Activated CD8-positive, alpha-beta memory T cell treated with anti-CD3 and anti-CD28 coated beads for 48 hours (primary cell): ENCODE measurements at regions not wholly inside any gene's neighbourhood (a gene's known extent, or its start where the extent isn't known, plus 50 kb on each side); places are given as distances from the start of the nearest gene placed in this dataset.
"Not testable (repeated sequence)": the region's sequence is repeated elsewhere in the genome, so short reads cannot be mapped to it uniquely, and the experiment has no call there.

Experiments used
- DNase-seq, 3 experiments: peaks; one replicate each; pipeline ENCODE4 v3.0.0-alpha.2; 2020; ENCODE audit warnings: low read depth in 2 of 3, low spot score in 2 of 3

GRCh38 chr11:103729617-103730016, 306.8 kb upstream of the DDI1 start:
- no peak for DNase-seq

- no peak for DNase-seq
Observed at GRCh38 chr11:103730131-103730940, 306.1 kb upstream of the DDI1 start.

- DNase-seq = no peak
Observed at GRCh38 chr11:103731670-103732069, 304.8 kb upstream of the DDI1 start.

- DNase-seq = no peak
Observed at GRCh38 chr11:103733889-103734288, 302.6 kb upstream of the DDI1 start.

GRCh38 chr11:103735497-103736032, 300.9 kb upstream of the DDI1 start:
- no peak for DNase-seq

GRCh38 chr11:103736315-103737036, 300.0 kb upstream of the DDI1 start:
- no peak for DNase-seq

GRCh38 chr11:103737037-103737622, 299.3 kb upstream of the DDI1 start:
- no peak for DNase-seq

GRCh38 chr11:103737747-103738146, 298.7 kb upstream of the DDI1 start:
- DNase-seq = no peak

GRCh38 chr11:103739074-103739796, 297.2 kb upstream of the DDI1 start:
- DNase-seq = not testable (repeated sequence)

- no peak for DNase-seq
Observed at GRCh38 chr11:103744496-103745153, 291.8 kb upstream of the DDI1 start.

GRCh38 chr11:103749158-103749557, 287.3 kb upstream of the DDI1 start:
- no peak for DNase-seq

GRCh38 chr11:103768816-103769215, 267.6 kb upstream of the DDI1 start:
- DNase-seq = no peak

GRCh38 chr11:103773059-103773458, 263.4 kb upstream of the DDI1 start:
- DNase-seq = no peak

- no peak for DNase-seq
Observed at GRCh38 chr11:103773537-103773936, 262.9 kb upstream of the DDI1 start.

GRCh38 chr11:103779054-103779453, 257.4 kb upstream of the DDI1 start:
- DNase-seq = no peak

- no peak for DNase-seq
Observed at GRCh38 chr11:103789952-103790351, 246.5 kb upstream of the DDI1 start.

GRCh38 chr11:103792981-103793468, 243.4 kb upstream of the DDI1 start:
- DNase-seq = no peak

- DNase-seq = no peak
Observed at GRCh38 chr11:103794262-103794661, 242.2 kb upstream of the DDI1 start.

GRCh38 chr11:103798026-103798425, 238.4 kb upstream of the DDI1 start:
- DNase-seq = no peak

GRCh38 chr11:103798446-103798845, 238.0 kb upstream of the DDI1 start:
- DNase-seq = no peak
